H9 (cell line): ENCODE measurements at regions not wholly inside any gene's neighbourhood (a gene's known extent, or its start where the extent isn't known, plus 50 kb on each side); places are given as distances from the start of the nearest gene placed in this dataset.

Source experiments
- DNase-seq: peaks from one replicate; pipeline ENCODE4 v3.0.0-alpha.2; 2017
- H2AFZ ChIP-seq: one replicate; pipeline ENCODE4 v1.6.1; 2013; ENCODE audit warnings: mild to moderate bottlenecking, low read length, control low read depth, moderate library complexity
- H2AK5ac ChIP-seq: 2 replicates; pipeline ENCODE4 v1.6.1; 2013; ENCODE audit warnings: low read length, control low read depth, mixed read lengths; ENCODE audit not compliant: insufficient read length
- H2BK120ac ChIP-seq: one replicate; pipeline ENCODE4 v1.6.1; 2013; ENCODE audit warnings: low read depth, mild to moderate bottlenecking, low read length, control low read depth, inconsistent platforms; ENCODE audit not compliant: poor library complexity, severe bottlenecking
- H2BK12ac ChIP-seq: 2 replicates; pipeline ENCODE4 v1.6.1; 2013; ENCODE audit warnings: low read length, control low read depth, mixed read lengths, low read depth; ENCODE audit not compliant: insufficient read length
- H2BK15ac ChIP-seq: 2 replicates; pipeline ENCODE4 v1.6.1; 2013; ENCODE audit warnings: low read depth, low read length, control low read depth
- H2BK20ac ChIP-seq: one replicate; pipeline ENCODE4 v1.6.1; 2013; ENCODE audit warnings: low read depth, mild to moderate bottlenecking, low read length, control low read depth, inconsistent platforms; ENCODE audit not compliant: poor library complexity, severe bottlenecking
- H2BK5ac ChIP-seq: 2 replicates; pipeline ENCODE4 v1.6.1; 2013; ENCODE audit warnings: low read length, control low read depth, mixed read lengths; ENCODE audit not compliant: insufficient read length
- H3K14ac ChIP-seq: 2 replicates; pipeline ENCODE4 v1.6.1; 2013; ENCODE audit warnings: low read length, control low read depth; ENCODE audit not compliant: insufficient read depth
- H3K18ac ChIP-seq: 2 replicates; pipeline ENCODE4 v1.6.1; 2013; ENCODE audit warnings: low read depth, mild to moderate bottlenecking, mixed read lengths, low read length, control low read depth; ENCODE audit not compliant: insufficient read length
- H3K23ac ChIP-seq: 2 replicates; pipeline ENCODE4 v1.6.1; 2013; ENCODE audit warnings: low read length, control low read depth, mixed read lengths, low read depth; ENCODE audit not compliant: insufficient read length
- H3K23me2 ChIP-seq: 2 replicates; pipeline ENCODE4 v1.6.1; 2013; ENCODE audit warnings: low read depth, mild to moderate bottlenecking, mixed read lengths, low read length, control low read depth; ENCODE audit not compliant: insufficient read length, poor library complexity, severe bottlenecking
- H3K27ac ChIP-seq: 2 replicates; pipeline ENCODE4 v1.5.1; 2013; ENCODE audit warnings: low read length, control low read depth, mixed read lengths, low read depth; ENCODE audit not compliant: insufficient read length
- H3K27me3 ChIP-seq: 2 replicates; pipeline ENCODE4 v1.6.1; 2013; ENCODE audit warnings: low read length, control low read depth, inconsistent platforms; ENCODE audit not compliant: insufficient read depth
- H3K4ac ChIP-seq: 2 replicates; pipeline ENCODE4 v1.6.1; 2013; ENCODE audit warnings: low read depth, mild to moderate bottlenecking, control low read depth, inconsistent platforms, low read length, moderate library complexity
- H3K4me1 ChIP-seq: 2 replicates; pipeline ENCODE4 v1.6.1; 2013; ENCODE audit warnings: low read length, control low read depth, inconsistent platforms; ENCODE audit not compliant: insufficient read depth
- H3K4me2 ChIP-seq: 2 replicates; pipeline ENCODE4 v1.6.1; 2013; ENCODE audit warnings: low read length, control low read depth, mixed read lengths; ENCODE audit not compliant: insufficient read length, insufficient read depth
- H3K56ac ChIP-seq: 2 replicates; pipeline ENCODE4 v1.6.1; 2013; ENCODE audit warnings: low read depth, mild to moderate bottlenecking, mixed read lengths, low read length, control low read depth; ENCODE audit not compliant: insufficient read length
- H3K79me1 ChIP-seq: 2 replicates; pipeline ENCODE4 v1.6.1; 2013; ENCODE audit warnings: low read depth, mild to moderate bottlenecking, moderate library complexity, low read length, control low read depth, inconsistent platforms; ENCODE audit not compliant: insufficient read depth, poor library complexity, severe bottlenecking
- H3K79me2 ChIP-seq: 2 replicates; pipeline ENCODE4 v1.6.1; 2013; ENCODE audit warnings: low read length, control low read depth, inconsistent platforms; ENCODE audit not compliant: insufficient read depth
- H3K9ac ChIP-seq: 2 replicates; pipeline ENCODE4 v1.6.1; 2013; ENCODE audit warnings: low read length, control low read depth, mixed read lengths; ENCODE audit not compliant: insufficient read length; ENCODE audit errors: extremely low read depth
- H3K9me3 ChIP-seq: one replicate; pipeline ENCODE4 v1.6.1; 2013; ENCODE audit warnings: low read depth, low read length, inconsistent platforms; ENCODE audit not compliant: control insufficient read depth
- H3T11ph ChIP-seq: one replicate; pipeline ENCODE4 v1.6.1; 2013; ENCODE audit warnings: mild to moderate bottlenecking, low read length, control low read depth, inconsistent platforms
- H4K20me1 ChIP-seq: one replicate; pipeline ENCODE4 v1.6.1; 2013; ENCODE audit not compliant: control insufficient read depth, insufficient read length, insufficient read depth
- H4K5ac ChIP-seq: 2 replicates; pipeline ENCODE4 v1.6.1; 2013; ENCODE audit warnings: low read depth, mild to moderate bottlenecking, mixed read lengths, low read length, control low read depth; ENCODE audit not compliant: insufficient read length
- H4K8ac ChIP-seq: replicated peaks from 2 replicates; pipeline ENCODE4 v1.6.1; 2013; ENCODE audit warnings: low read length, control low read depth, mixed read lengths, low read depth; ENCODE audit not compliant: insufficient read length
- H4K91ac ChIP-seq: 2 replicates; pipeline ENCODE4 v1.6.1; 2013; ENCODE audit warnings: low read depth, mild to moderate bottlenecking, moderate library complexity, mixed read lengths, low read length, control low read depth; ENCODE audit not compliant: insufficient read length
- H3K27ac Mint-ChIP-seq, 3 experiments: 2 replicates in 2 of 3; 3 replicates in 1 of 3; pipeline ENCODE4 v1.8.0; 2020 to 2021; ENCODE audit warnings: mixed read lengths in 3 of 3, mild to moderate bottlenecking in 1 of 3, moderate library complexity in 1 of 3
- H3K27me3 Mint-ChIP-seq: 2 replicates; pipeline ENCODE4 v1.8.0; 2021; ENCODE audit warnings: low read depth, mild to moderate bottlenecking, moderate library complexity, mixed read lengths
- H3K36me3 Mint-ChIP-seq, 3 experiments: 2 replicates in 2 of 3; 3 replicates in 1 of 3; pipeline ENCODE4 v1.8.0; 2020 to 2021; ENCODE audit warnings: low read depth in 3 of 3, mixed read lengths in 3 of 3; ENCODE audit not compliant: insufficient read depth in 1 of 3
- H3K4me1 Mint-ChIP-seq, 2 experiments: 2 replicates each; pipeline ENCODE4 v1.8.0; 2020; ENCODE audit warnings: mixed read lengths in 2 of 2
- H3K4me3 Mint-ChIP-seq, 2 experiments: 2 replicates in 1 of 2; 3 replicates in 1 of 2; pipeline ENCODE4 v1.8.0; 2020 to 2021; ENCODE audit warnings: mild to moderate bottlenecking in 2 of 2, mixed read lengths in 2 of 2, moderate library complexity in 1 of 2
- H3K9me3 Mint-ChIP-seq, 2 experiments: 2 replicates in 1 of 2; 3 replicates in 1 of 2; pipeline ENCODE4 v1.8.0; 2020; ENCODE audit warnings: mild to moderate bottlenecking in 2 of 2, mixed read lengths in 2 of 2, moderate library complexity in 1 of 2
- WGBS: extraction: QIAGEN DNeasy Blood & Tissue Kit; methylation state at CpG from one replicate; pipeline ENCODE4 v1.1.7; 2013; ENCODE audit warnings: missing lambda C conversion rate, low lambda C conversion rate, mixed read lengths; ENCODE audit not compliant: insufficient read length; ENCODE audit errors: extremely low coverage; 5-methylcytosine and 5-hydroxymethylcytosine counted together
- TF ChIP-seq, protein P1 (sequence below): fragments of 200-600 bp; sonication (generic); conservative IDR thresholded peaks from 3 replicates; pipeline ENCODE4 v1.8.0; 2021; ENCODE audit warnings: antibody characterized with exemption, mild to moderate bottlenecking

DNA sequence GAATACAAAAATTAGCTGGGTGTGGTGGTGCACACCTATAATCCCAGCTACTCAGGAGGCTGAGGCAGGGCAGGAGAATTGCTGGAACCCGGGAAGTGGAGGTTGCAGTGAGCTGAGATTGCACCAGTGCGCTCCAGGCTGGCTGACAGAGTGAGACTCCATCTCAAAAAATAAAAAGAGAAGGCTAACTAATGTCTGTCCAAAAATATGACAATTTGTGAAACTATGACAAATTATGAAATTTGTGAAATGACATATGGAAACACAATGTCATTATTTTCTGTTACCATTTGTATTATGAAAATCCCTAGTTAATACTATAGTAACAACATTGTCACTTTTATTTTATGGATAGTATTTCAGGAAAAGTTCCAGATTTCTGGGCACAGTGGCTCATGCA is 1306.3 kb upstream of the EPHA6 start:
- Mint-ChIP-seq H3K4me1 (peaks cover 5% of the 10 kb centered on the region in 2 experiments; a peak in 2 of 4 replicates), H3K27me3 (no peaks in the 10 kb centered on the region), H3K9me3 (peaks cover 0 to 12% of the 10 kb centered on the region in 2 experiments; a peak in 3 of 5 replicates), H3K27ac (no peak overlapping the region), H3K4me3 (no peak overlapping the region), H3K36me3 (no peaks in the 10 kb centered on the region; a peak in 1 of 7 replicates)
- H3T11ph ChIP-seq, result no peak overlapping the region
- no peak overlapping the region for H3K18ac ChIP-seq
- H2AK5ac ChIP-seq, result no peak overlapping the region
- no peak overlapping the region for H3K4me2 ChIP-seq
- H3K14ac ChIP-seq, result no peak overlapping the region
- H3K27me3 ChIP-seq, result no peaks in the 10 kb centered on the region
- no peak overlapping the region for H2BK20ac ChIP-seq
- no peaks in the 10 kb centered on the region for H3K79me2 ChIP-seq
- no peak overlapping the region for H4K8ac ChIP-seq
- no peak overlapping the region for H3K4ac ChIP-seq
- no peaks in the 10 kb centered on the region for H3K79me1 ChIP-seq
- TF ChIP-seq, protein P1, sequence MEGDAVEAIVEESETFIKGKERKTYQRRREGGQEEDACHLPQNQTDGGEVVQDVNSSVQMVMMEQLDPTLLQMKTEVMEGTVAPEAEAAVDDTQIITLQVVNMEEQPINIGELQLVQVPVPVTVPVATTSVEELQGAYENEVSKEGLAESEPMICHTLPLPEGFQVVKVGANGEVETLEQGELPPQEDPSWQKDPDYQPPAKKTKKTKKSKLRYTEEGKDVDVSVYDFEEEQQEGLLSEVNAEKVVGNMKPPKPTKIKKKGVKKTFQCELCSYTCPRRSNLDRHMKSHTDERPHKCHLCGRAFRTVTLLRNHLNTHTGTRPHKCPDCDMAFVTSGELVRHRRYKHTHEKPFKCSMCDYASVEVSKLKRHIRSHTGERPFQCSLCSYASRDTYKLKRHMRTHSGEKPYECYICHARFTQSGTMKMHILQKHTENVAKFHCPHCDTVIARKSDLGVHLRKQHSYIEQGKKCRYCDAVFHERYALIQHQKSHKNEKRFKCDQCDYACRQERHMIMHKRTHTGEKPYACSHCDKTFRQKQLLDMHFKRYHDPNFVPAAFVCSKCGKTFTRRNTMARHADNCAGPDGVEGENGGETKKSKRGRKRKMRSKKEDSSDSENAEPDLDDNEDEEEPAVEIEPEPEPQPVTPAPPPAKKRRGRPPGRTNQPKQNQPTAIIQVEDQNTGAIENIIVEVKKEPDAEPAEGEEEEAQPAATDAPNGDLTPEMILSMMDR, result no peak
- no CpG with 5 or more reads among the region's 2 CpGs for WGBS
- no peaks in the 10 kb centered on the region for H3K4me1 ChIP-seq
- H3K9me3 ChIP-seq, result no peaks in the 10 kb centered on the region
- H3K56ac ChIP-seq, result no peak overlapping the region
- no peak overlapping the region for H2BK120ac ChIP-seq
- no peaks in the 10 kb centered on the region for H4K20me1 ChIP-seq
- H4K91ac ChIP-seq, result no peak overlapping the region
- H3K9ac ChIP-seq, result no peak overlapping the region
- DNase-seq, result no peak
- no peak overlapping the region for H2AFZ ChIP-seq
- no peak overlapping the region for H2BK5ac ChIP-seq
- H3K23me2 ChIP-seq, result no peaks in the 10 kb centered on the region
- no peak overlapping the region for H3K23ac ChIP-seq
- no peak overlapping the region for H2BK12ac ChIP-seq
- no peak overlapping the region for H2BK15ac ChIP-seq
- H4K5ac ChIP-seq, result no peak overlapping the region
- no peak overlapping the region for H3K27ac ChIP-seq
